ENCODE measurements at regions not wholly inside any gene's neighbourhood (a gene's known extent, or its start where the extent isn't known, plus 50 kb on each side); places are given as distances from the start of the nearest gene placed in this dataset.

DNA sequence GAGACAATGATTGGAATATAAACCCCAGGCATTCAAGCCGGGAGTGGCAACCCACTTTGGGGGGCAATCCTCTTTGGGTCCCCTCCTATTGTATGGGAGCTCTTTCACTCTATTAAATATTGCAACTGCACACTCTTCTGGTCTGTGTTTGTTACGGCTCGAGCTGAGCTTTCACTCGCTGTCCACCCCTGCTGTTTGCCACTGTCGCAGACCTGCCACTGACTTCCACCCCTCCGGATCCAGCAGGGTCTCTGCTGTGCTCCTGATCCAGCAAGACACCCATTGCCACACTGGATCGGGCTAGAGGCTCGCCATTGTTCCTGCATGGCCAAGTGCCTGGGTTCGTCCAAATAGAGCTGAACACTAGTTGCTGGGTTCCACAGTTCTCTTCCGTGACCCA is 222.8 kb upstream of the MANEA start:
- TF ChIP-seq POLR2A (IDR thresholded peaks at IDR 0.05), result no peak
- TF ChIP-seq, protein P1, sequence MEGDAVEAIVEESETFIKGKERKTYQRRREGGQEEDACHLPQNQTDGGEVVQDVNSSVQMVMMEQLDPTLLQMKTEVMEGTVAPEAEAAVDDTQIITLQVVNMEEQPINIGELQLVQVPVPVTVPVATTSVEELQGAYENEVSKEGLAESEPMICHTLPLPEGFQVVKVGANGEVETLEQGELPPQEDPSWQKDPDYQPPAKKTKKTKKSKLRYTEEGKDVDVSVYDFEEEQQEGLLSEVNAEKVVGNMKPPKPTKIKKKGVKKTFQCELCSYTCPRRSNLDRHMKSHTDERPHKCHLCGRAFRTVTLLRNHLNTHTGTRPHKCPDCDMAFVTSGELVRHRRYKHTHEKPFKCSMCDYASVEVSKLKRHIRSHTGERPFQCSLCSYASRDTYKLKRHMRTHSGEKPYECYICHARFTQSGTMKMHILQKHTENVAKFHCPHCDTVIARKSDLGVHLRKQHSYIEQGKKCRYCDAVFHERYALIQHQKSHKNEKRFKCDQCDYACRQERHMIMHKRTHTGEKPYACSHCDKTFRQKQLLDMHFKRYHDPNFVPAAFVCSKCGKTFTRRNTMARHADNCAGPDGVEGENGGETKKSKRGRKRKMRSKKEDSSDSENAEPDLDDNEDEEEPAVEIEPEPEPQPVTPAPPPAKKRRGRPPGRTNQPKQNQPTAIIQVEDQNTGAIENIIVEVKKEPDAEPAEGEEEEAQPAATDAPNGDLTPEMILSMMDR (IDR thresholded peaks at IDR 0.05), result no peak

Measured in heart left ventricle (tissue), 13 donors.